Transverse colon (tissue), 4 donors: ENCODE measurements at regions not wholly inside any gene's neighbourhood (a gene's known extent, or its start where the extent isn't known, plus 50 kb on each side); places are given as distances from the start of the nearest gene placed in this dataset.

Source experiments
- DNase-seq: peaks from one replicate; pipeline ENCODE4 v3.0.0-alpha.2; 2019
- H3K27ac ChIP-seq, 4 donors: fragments of 200-600 bp; sonication (generic); 2 replicates each; pipeline ENCODE4 v1.5.1; 2016 to 2018; ENCODE audit warnings: inconsistent platforms in 4 of 4
- H3K27me3 ChIP-seq: fragments of 200-600 bp; sonication (generic); 2 replicates; pipeline ENCODE4 v1.5.1; 2017; ENCODE audit warnings: inconsistent platforms
- H3K36me3 ChIP-seq, 4 donors: fragments of 200-600 bp; sonication (generic); 2 replicates each; pipeline ENCODE4 v1.5.1; 2017 to 2019; ENCODE audit warnings: inconsistent platforms in 4 of 4
- H3K4me1 ChIP-seq, 4 donors: fragments of 200-600 bp; sonication (generic); 2 replicates each; pipeline ENCODE4 v1.5.1; 2017 to 2020; ENCODE audit warnings: inconsistent platforms in 4 of 4
- H3K4me3 ChIP-seq, 4 donors: fragments of 200-600 bp; sonication (generic); 1 replicate in 1 of 4; 2 replicates in 3 of 4; pipeline versions ENCODE4 v1.5.1 to v1.6.1; 2017 to 2019; ENCODE audit warnings: inconsistent platforms in 4 of 4
- H3K9me3 ChIP-seq, 2 donors: fragments of 200-600 bp; sonication (generic); 2 replicates each; pipeline ENCODE4 v1.5.1; 2017 to 2019; ENCODE audit warnings: inconsistent platforms in 2 of 2
- CTCF ChIP-seq, 5 experiments: fragments of 200-600 bp in 3 of 5; fragments of 450-650 bp in 2 of 5; sonication (generic) in 3 of 5; IDR thresholded peaks; 1 replicate in 2 of 5; 2 replicates in 3 of 5; pipeline ENCODE4 v1.5.1; 2016 to 2017; ENCODE audit warnings: antibody characterized with exemption in 5 of 5, inconsistent platforms in 3 of 5, mild to moderate bottlenecking in 2 of 5, moderate library complexity in 1 of 5
- EP300 ChIP-seq: sonication (generic); formaldehyde crosslinking; IDR thresholded peaks from one replicate; pipeline ENCODE4 v1.6.1; 2017; ENCODE audit warnings: antibody characterized with exemption, low read depth
- POLR2A ChIP-seq: fragments of 450-650 bp; IDR thresholded peaks from one replicate; pipeline ENCODE4 v1.6.1; 2016; ENCODE audit warnings: antibody characterized with exemption, mild to moderate bottlenecking, moderate library complexity
- POLR2AphosphoS5 ChIP-seq, 3 donors: sonication (generic); formaldehyde crosslinking; IDR thresholded peaks; one replicate each; pipeline ENCODE4 v1.6.1; 2016; ENCODE audit warnings: antibody characterized with exemption in 3 of 3
- WGBS, 2 donors: methylation state at CpG; one replicate each; pipeline ENCODE4 v1.1.5; 2018; ENCODE audit warnings: low coverage in 1 of 2; 5-methylcytosine and 5-hydroxymethylcytosine counted together
- in situ Hi-C, 4 donors: fragments of 200-750 bp; cut with MboI; loops; one replicate each; pipeline versions ENCODE4 v1.15.0 to v1.15.1; 2017; ENCODE audit warnings: low sequenced_read_pairs in 3 of 4, low pct_ligation_motif_present in 1 of 4, low pct_unique_long_range_greater_than_20kb in 1 of 4
- intact Hi-C: fragments of 100-400 bp; cut with DNase I; formaldehyde crosslinking; loops from one replicate; pipeline ENCODE4 v1.15.1; 2023; ENCODE audit warnings: low total_unique reads

- TF ChIP-seq POLR2AphosphoS5 (IDR thresholded peaks at IDR 0.05) (no peak), POLR2A (no peak), EP300 (no peak), CTCF (IDR thresholded peaks at IDR 0.05) (no peak)
- H3K36me3 ChIP-seq, result no peaks in the 10 kb centered on the region
- H3K9me3 ChIP-seq, result no peaks in the 10 kb centered on the region
- in situ Hi-C loops, result no loop called here
- no peak overlapping the region for H3K4me3 ChIP-seq
- DNase-seq, result no peak
- H3K4me1 ChIP-seq, result no peaks in the 10 kb centered on the region
- intact Hi-C loops, result no loop called here
- 19 to 43% methylated on average over 1 of the region's 1 CpG for WGBS, 2 donors
- H3K27ac ChIP-seq, result no peak overlapping the region
- H3K27me3 ChIP-seq, result no peaks in the 10 kb centered on the region
Measured at GRCh38 chr7:84474436-84474835, 279.8 kb upstream of the SEMA3A start.

DNA sequence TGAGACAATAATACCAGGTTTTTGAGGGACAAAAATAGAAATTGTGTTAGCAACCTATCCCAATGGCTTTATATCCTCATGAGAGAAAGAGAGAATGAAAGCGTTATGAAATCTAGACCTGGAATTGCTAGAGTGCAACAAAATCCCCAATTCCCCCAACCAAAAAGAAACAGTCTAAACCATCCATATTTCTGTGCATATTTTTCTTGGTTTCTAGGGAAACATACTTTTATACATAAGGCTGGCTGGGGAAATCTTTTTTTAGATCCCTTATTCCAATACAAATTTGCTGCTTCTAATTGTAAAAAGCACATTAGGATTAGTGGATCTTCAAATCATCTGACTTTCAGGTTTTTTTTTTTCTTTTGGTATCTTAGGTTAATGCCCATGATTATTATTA is 277.0 kb upstream of the SEMA3A start:
- Histone ChIP-seq H3K4me1 (no peaks in the 10 kb centered on the region), H3K27ac (no peak overlapping the region), H3K9me3 (no peaks in the 10 kb centered on the region), H3K27me3 (no peaks in the 10 kb centered on the region), H3K4me3 (no peak overlapping the region), H3K36me3 (no peaks in the 10 kb centered on the region)
- intact Hi-C loops, result no loop called here
- no peak for DNase-seq
- no peak for TF ChIP-seq EP300
- TF ChIP-seq POLR2A, result no peak
- no peak for TF ChIP-seq POLR2AphosphoS5 (IDR thresholded peaks at IDR 0.05)
- TF ChIP-seq CTCF (IDR thresholded peaks at IDR 0.05), result no peak
- WGBS, 2 donors, result 89 to 100% methylated on average over 1 of the region's 1 CpG
- in situ Hi-C loops, result no loop called here

- WGBS, 2 donors, result 79 to 82% methylated on average over 3 of the region's 3 CpGs
- H3K9me3 ChIP-seq, result no peaks in the 10 kb centered on the region
- no peaks in the 10 kb centered on the region for H3K4me1 ChIP-seq
- no peaks in the 10 kb centered on the region for H3K36me3 ChIP-seq
- H3K27ac ChIP-seq, result no peak overlapping the region
- DNase-seq, result no peak
- in situ Hi-C loops, result no loop called here
- no peak overlapping the region for H3K4me3 ChIP-seq
- H3K27me3 ChIP-seq, result no peaks in the 10 kb centered on the region
- TF ChIP-seq POLR2A (no peak), POLR2AphosphoS5 (IDR thresholded peaks at IDR 0.05) (no peak), EP300 (no peak), CTCF (IDR thresholded peaks at IDR 0.05) (no peak)
- intact Hi-C loops, result loop anchor here (10.0 kb wide), 1 partner anchor 1786 kb away; no protein-coding TSS in a partner anchor
Measured at GRCh38 chr7:84469034-84469433, 274.4 kb upstream of the SEMA3A start.

GRCh38 chr7:84462259-84462658 is 267.7 kb upstream of the SEMA3A start:
- intact Hi-C loops, result loop anchor here (10.0 kb wide), 1 partner anchor 1793 kb away; no protein-coding TSS in a partner anchor
- Histone ChIP-seq H3K27ac (no peak overlapping the region), H3K9me3 (no peaks in the 10 kb centered on the region), H3K36me3 (no peaks in the 10 kb centered on the region), H3K27me3 (no peaks in the 10 kb centered on the region), H3K4me3 (no peak overlapping the region), H3K4me1 (no peaks in the 10 kb centered on the region)
- DNase-seq, result no peak
- TF ChIP-seq EP300 (no peak), POLR2A (no peak), CTCF (IDR thresholded peaks at IDR 0.05) (no peak), POLR2AphosphoS5 (IDR thresholded peaks at IDR 0.05) (no peak)
- in situ Hi-C loops, result no loop called here
